ENCODE measurements at regions not wholly inside any gene's neighbourhood (a gene's known extent, or its start where the extent isn't known, plus 50 kb on each side); places are given as distances from the start of the nearest gene placed in this dataset.

- Histone ChIP-seq H3K36me3 (replicated peaks; ENCODE audit: insufficient read depth, low read length) (no peaks in the 10 kb centered on the region), H3K9me3 (replicated peaks; ENCODE audit: insufficient read depth, low read length) (no peaks in the 10 kb centered on the region), H3K4me3 (ENCODE audit: low read length) (no peak overlapping the region), H3K9ac (ENCODE audit: low read length) (no peak overlapping the region), H4K20me1 (ENCODE audit: insufficient read depth, low read length) (no peaks in the 10 kb centered on the region), H3K4me1 (ENCODE audit: low read length) (no peaks in the 10 kb centered on the region), H2AFZ (ENCODE audit: low read length) (no peak overlapping the region), H3K27me3 (replicated peaks; ENCODE audit: insufficient read depth, low read length) (no peaks in the 10 kb centered on the region), H3K79me2 (ENCODE audit: low read length) (no peaks in the 10 kb centered on the region), H3K4me2 (ENCODE audit: low read depth, low read length) (no peak overlapping the region), H3F3A (ENCODE audit: insufficient read depth, low read length) (no peaks in the 10 kb centered on the region), H3K9me2 (replicated peaks; ENCODE audit: insufficient read depth, low read length) (no peaks in the 10 kb centered on the region), H3K27ac (ENCODE audit: low read length) (no peak overlapping the region)
- TF ChIP-seq EZH2 (optimal IDR thresholded peaks at IDR 0.05; ENCODE audit: low read depth, low read length): no peak
- no peak for TF ChIP-seq CTCF (IDR thresholded peaks at IDR 0.05; ENCODE audit: low read length)
- TF ChIP-seq EZH2phosphoT487 (IDR thresholded peaks at IDR 0.05; ENCODE audit: low read length): no peak
- no peak for DNase-seq
These were observed 197.8 kb downstream of the CD83 start for GRCh38 chr6:14315353-14315752.

GRCh38 chr6:14316651-14317386, 199.2 kb downstream of the CD83 start:
- H3K79me2 ChIP-seq (ENCODE audit: low read length): no peaks in the 10 kb centered on the region
- H3K4me1 ChIP-seq (ENCODE audit: low read length): no peaks in the 10 kb centered on the region
- no peaks in the 10 kb centered on the region for H3K27me3 ChIP-seq (replicated peaks; ENCODE audit: insufficient read depth, low read length)
- H3K36me3 ChIP-seq (replicated peaks; ENCODE audit: insufficient read depth, low read length): no peaks in the 10 kb centered on the region
- H4K20me1 ChIP-seq (ENCODE audit: insufficient read depth, low read length): no peaks in the 10 kb centered on the region
- H3F3A ChIP-seq (ENCODE audit: insufficient read depth, low read length): no peaks in the 10 kb centered on the region
- no peak overlapping the region for H3K4me2 ChIP-seq (ENCODE audit: low read depth, low read length)
- no peaks in the 10 kb centered on the region for H3K9me2 ChIP-seq (replicated peaks; ENCODE audit: insufficient read depth, low read length)
- no peak overlapping the region for H3K4me3 ChIP-seq (ENCODE audit: low read length)
- TF ChIP-seq CTCF (IDR thresholded peaks at IDR 0.05; ENCODE audit: low read length) (no peak), EZH2phosphoT487 (IDR thresholded peaks at IDR 0.05; ENCODE audit: low read length) (no peak), EZH2 (optimal IDR thresholded peaks at IDR 0.05; ENCODE audit: low read depth, low read length) (no peak)
- no peak overlapping the region for H2AFZ ChIP-seq (ENCODE audit: low read length)
- no peak overlapping the region for H3K27ac ChIP-seq (ENCODE audit: low read length)
- no peak for DNase-seq
- H3K9me3 ChIP-seq (replicated peaks; ENCODE audit: insufficient read depth, low read length): no peaks in the 10 kb centered on the region
- H3K9ac ChIP-seq (ENCODE audit: low read length): no peak overlapping the region

GRCh38 chr6:14317387-14317970, 199.9 kb downstream of the CD83 start:
- Histone ChIP-seq H3K36me3 (replicated peaks; ENCODE audit: insufficient read depth, low read length) (no peaks in the 10 kb centered on the region), H4K20me1 (ENCODE audit: insufficient read depth, low read length) (no peaks in the 10 kb centered on the region), H3K9me2 (replicated peaks; ENCODE audit: insufficient read depth, low read length) (no peaks in the 10 kb centered on the region), H3K27ac (ENCODE audit: low read length) (no peak overlapping the region), H3K4me2 (ENCODE audit: low read depth, low read length) (no peak overlapping the region), H3K4me3 (ENCODE audit: low read length) (no peak overlapping the region), H3F3A (ENCODE audit: insufficient read depth, low read length) (no peaks in the 10 kb centered on the region), H2AFZ (ENCODE audit: low read length) (no peak overlapping the region), H3K9me3 (replicated peaks; ENCODE audit: insufficient read depth, low read length) (no peaks in the 10 kb centered on the region), H3K79me2 (ENCODE audit: low read length) (no peaks in the 10 kb centered on the region), H3K9ac (ENCODE audit: low read length) (no peak overlapping the region), H3K27me3 (replicated peaks; ENCODE audit: insufficient read depth, low read length) (no peaks in the 10 kb centered on the region), H3K4me1 (ENCODE audit: low read length) (no peaks in the 10 kb centered on the region)
- TF ChIP-seq EZH2phosphoT487 (IDR thresholded peaks at IDR 0.05; ENCODE audit: low read length): no peak
- no peak for TF ChIP-seq EZH2 (optimal IDR thresholded peaks at IDR 0.05; ENCODE audit: low read depth, low read length)
- no peak for TF ChIP-seq CTCF (IDR thresholded peaks at IDR 0.05; ENCODE audit: low read length)
- DNase-seq: no peak

Measured in MM.1S (cell line).